ENCODE measurements at regions not wholly inside any gene's neighbourhood (a gene's known extent, or its start where the extent isn't known, plus 50 kb on each side); places are given as distances from the start of the nearest gene placed in this dataset.

DNA sequence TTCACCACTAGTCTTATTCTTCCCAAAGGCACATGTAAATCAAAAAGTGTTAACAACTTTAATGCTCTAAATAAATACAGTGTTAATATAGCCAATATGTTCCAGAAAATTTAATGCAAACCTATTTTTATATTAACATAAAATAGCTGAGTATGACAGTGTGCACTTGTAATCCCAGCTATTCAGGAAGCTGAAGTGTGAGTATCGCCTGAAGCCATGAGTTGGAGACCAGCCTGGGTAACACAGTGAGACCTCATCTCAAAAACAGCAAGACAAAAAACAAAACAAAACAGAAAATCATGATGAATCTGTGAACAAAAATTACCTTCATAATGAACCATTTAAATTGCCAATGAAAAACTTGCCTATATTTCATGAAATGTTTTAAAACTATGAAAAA is 798.9 kb downstream of the SLC6A15 start:
- CTCF ChIA-PET (ENCODE audit: partially characterized antibody): interaction anchor here (1.2 kb wide), 1 partner anchor 287 kb away, joined by 3 read pairs; no protein-coding TSS in a partner anchor
- DNase-seq (ENCODE audit: low read depth in 1 of 2, low spot score in 2 of 2): no peak
- Histone ChIP-seq H3K27ac (ENCODE audit: low read depth, low read length) (no peak overlapping the region), H2AFZ (ENCODE audit: low read length) (no peak overlapping the region), H3K9me3 (ENCODE audit: insufficient read depth in 2 of 2, low read depth in 1 of 2, low read length in 1 of 2) (no peaks in the 10 kb centered on the region), H4K20me1 (replicated peaks in 1 of 2; ENCODE audit: control insufficient read depth in 1 of 2, insufficient read depth in 2 of 2, low read length in 2 of 2) (no peaks in the 10 kb centered on the region), H3K9ac (replicated peaks in 1 of 4; ENCODE audit: extremely low read depth in 1 of 4, low read depth in 3 of 4, low read length in 3 of 4) (no peak overlapping the region), H4K8ac (ENCODE audit: extremely low read depth, insufficient read depth, low read length) (no peak overlapping the region), H2BK15ac (ENCODE audit: low read length) (no peak overlapping the region), H3K4me2 (ENCODE audit: insufficient read depth in 1 of 2, low read depth in 2 of 2, low read length in 2 of 2) (no peak overlapping the region), H3K27me3 (replicated peaks in 1 of 4; ENCODE audit: control insufficient read depth in 3 of 4, extremely low read depth in 1 of 4, insufficient read depth in 3 of 4, low read length in 3 of 4) (no peaks in the 10 kb centered on the region), H3K79me2 (ENCODE audit: control insufficient read depth in 1 of 2, insufficient read depth in 2 of 2, low read length in 2 of 2) (no peaks in the 10 kb centered on the region), H3K14ac (ENCODE audit: insufficient read length) (no peak overlapping the region), H4K5ac (ENCODE audit: insufficient read length, low read depth, low read length) (no peak overlapping the region), H2BK5ac (ENCODE audit: low read depth, low read length) (no peak overlapping the region), H2AK5ac (ENCODE audit: low read depth, low read length) (no peak overlapping the region), H3K56ac (replicated peaks; ENCODE audit: insufficient read length, low read depth, low read length) (no peak overlapping the region), H3K36me3 (ENCODE audit: control insufficient read depth in 2 of 4, insufficient read depth in 4 of 4, low read length in 3 of 4) (no peaks in the 10 kb centered on the region), H2BK20ac (ENCODE audit: low read length) (no peak overlapping the region), H3K4me1 (replicated peaks in 1 of 4; ENCODE audit: control insufficient read depth in 3 of 4, insufficient read depth in 4 of 4, low read length in 3 of 4) (no peaks in the 10 kb centered on the region), H3K23me2 (ENCODE audit: low read depth, low read length) (no peaks in the 10 kb centered on the region), H2BK12ac (ENCODE audit: low read depth, low read length) (no peak overlapping the region), H3K4ac (replicated peaks; ENCODE audit: insufficient read length, low read depth, low read length) (no peak overlapping the region), H2BK120ac (replicated peaks; ENCODE audit: low read depth, low read length) (no peak overlapping the region), H3K18ac (ENCODE audit: extremely low read depth, low read length) (no peak overlapping the region), H4K91ac (replicated peaks; ENCODE audit: insufficient read length, low read length) (no peak overlapping the region), H3K79me1 (ENCODE audit: low read depth, low read length) (no peaks in the 10 kb centered on the region), H3K4me3 (ENCODE audit: extremely low read depth in 1 of 4, insufficient read depth in 2 of 4, low read depth in 3 of 4, low read length in 4 of 4) (no peak overlapping the region), H3K23ac (ENCODE audit: insufficient read length) (no peak overlapping the region)
- POLR2A ChIA-PET (ENCODE audit: partially characterized antibody): no interaction called here
- FAIRE-seq: no peak
- WGBS, 2 experiments (ENCODE audit: extremely low coverage in 1 of 2, insufficient coverage in 1 of 2, insufficient read length in 1 of 2, insufficient replicate concordance in 2 of 2, low coverage in 1 of 2, low lambda C conversion rate in 2 of 2, missing lambda C conversion rate in 1 of 2): 90% methylated on average over 1 of the region's 1 CpG; no CpG with 5 or more reads in 1 of the 2 experiments
- TF ChIP-seq JUN (IDR thresholded peaks at IDR 0.05; ENCODE audit: low read depth, low read length) (no peak), CBX5 (IDR thresholded peaks at IDR 0.05; ENCODE audit: low read depth, low read length) (no peak), RAD21 (IDR thresholded peaks at IDR 0.05 in 1 of 2, conservative IDR thresholded peaks at IDR 0.05 in 1 of 2; ENCODE audit: low read depth in 2 of 2, low read length in 2 of 2) (no peak), BACH1 (IDR thresholded peaks at IDR 0.05; ENCODE audit: low read length) (no peak), EP300 (IDR thresholded peaks at IDR 0.05; ENCODE audit: borderline replicate concordance in 1 of 2, low read depth in 2 of 2, low read length in 2 of 2) (no peak), YY1 (IDR thresholded peaks at IDR 0.05; ENCODE audit: low read depth, low read length) (no peak), FOSL1 (IDR thresholded peaks at IDR 0.05; ENCODE audit: insufficient read depth, low read depth, low read length) (no peak), TAF1 (IDR thresholded peaks at IDR 0.05; ENCODE audit: low read depth, low read length) (no peak), SIX5 (IDR thresholded peaks at IDR 0.05; ENCODE audit: low read depth, low read length) (no peak), HDAC6 (IDR thresholded peaks at IDR 0.05; ENCODE audit: low read depth, low read length) (no peak), POLR2AphosphoS5 (IDR thresholded peaks at IDR 0.05; ENCODE audit: low read depth, low read length) (no peak), CREB1 (IDR thresholded peaks at IDR 0.05) (no peak), SP4 (IDR thresholded peaks at IDR 0.05; ENCODE audit: low read length) (no peak), CBX8 (IDR thresholded peaks at IDR 0.05; ENCODE audit: borderline replicate concordance, low read depth, low read length) (no peak)
- TF ChIP-seq, protein P1, sequence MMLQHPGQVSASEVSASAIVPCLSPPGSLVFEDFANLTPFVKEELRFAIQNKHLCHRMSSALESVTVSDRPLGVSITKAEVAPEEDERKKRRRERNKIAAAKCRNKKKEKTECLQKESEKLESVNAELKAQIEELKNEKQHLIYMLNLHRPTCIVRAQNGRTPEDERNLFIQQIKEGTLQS (IDR thresholded peaks at IDR 0.05; ENCODE audit: insufficient read depth, low read depth, low read length): no peak

Data from H1 (cell line).